ENCODE measurements at regions not wholly inside any gene's neighbourhood (a gene's known extent, or its start where the extent isn't known, plus 50 kb on each side); places are given as distances from the start of the nearest gene placed in this dataset.
A peak's percentile ranks its signal among the peaks of the same experiment; 100 is the strongest.
"Not testable (repeated sequence)": the region's sequence is repeated elsewhere in the genome, so short reads cannot be mapped to it uniquely, and the experiment has no call there.

DNA sequence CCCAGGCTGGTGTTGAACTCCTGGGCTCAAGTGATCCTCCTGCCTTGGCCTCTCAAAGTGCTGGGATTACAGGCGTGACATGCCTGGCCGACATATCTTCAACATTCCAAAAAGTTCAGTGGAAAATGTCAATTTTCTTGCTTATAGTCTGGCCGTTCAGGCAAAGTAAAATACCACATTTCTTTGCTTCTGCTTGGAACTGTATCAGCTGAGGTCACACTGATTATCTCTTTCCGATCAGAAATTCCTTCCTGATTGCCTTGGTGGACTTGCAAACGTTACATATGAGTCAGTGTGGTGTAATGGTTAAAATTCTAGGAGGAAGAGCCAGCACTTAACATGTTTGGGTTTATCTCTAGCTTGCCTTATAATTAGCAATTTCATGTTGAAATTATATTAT is 170.6 kb upstream of the ERV3-1 start:
- not testable (repeated sequence) for H4K20me1 ChIP-seq (ENCODE audit: insufficient read depth, low read length); H3K36me3 Mint-ChIP-seq (ENCODE audit: low read depth, unreplicated experiment); FAIRE-seq; H3K36me3 ChIP-seq (ENCODE audit: insufficient read depth, low read length); H3K79me2 ChIP-seq (ENCODE audit: insufficient read depth, low read length); H2AFZ ChIP-seq (ENCODE audit: low read depth, low read length); H3K27me3 ChIP-seq (ENCODE audit: insufficient read depth, low read length); H3K27ac Mint-ChIP-seq (ENCODE audit: unreplicated experiment); H3K4me2 ChIP-seq (ENCODE audit: low read length); H3K27ac ChIP-seq (ENCODE audit: low read depth, low read length); H3K9me3 ChIP-seq (ENCODE audit: insufficient read depth, low read depth, low read length); H3K4me3 Mint-ChIP-seq (ENCODE audit: unreplicated experiment); H3K4me1 ChIP-seq (ENCODE audit: insufficient read depth, low read length); H3K4me3 ChIP-seq (ENCODE audit: insufficient read depth, low read depth, low read length); H3K27me3 Mint-ChIP-seq (ENCODE audit: low read depth, unreplicated experiment); H3K9ac ChIP-seq (ENCODE audit: low read length); H3K9me3 Mint-ChIP-seq (ENCODE audit: unreplicated experiment); H3K4me1 Mint-ChIP-seq (ENCODE audit: low read depth, unreplicated experiment)
- peak; percentile 45 for DNase-seq (ENCODE audit: low read depth)

DNA sequence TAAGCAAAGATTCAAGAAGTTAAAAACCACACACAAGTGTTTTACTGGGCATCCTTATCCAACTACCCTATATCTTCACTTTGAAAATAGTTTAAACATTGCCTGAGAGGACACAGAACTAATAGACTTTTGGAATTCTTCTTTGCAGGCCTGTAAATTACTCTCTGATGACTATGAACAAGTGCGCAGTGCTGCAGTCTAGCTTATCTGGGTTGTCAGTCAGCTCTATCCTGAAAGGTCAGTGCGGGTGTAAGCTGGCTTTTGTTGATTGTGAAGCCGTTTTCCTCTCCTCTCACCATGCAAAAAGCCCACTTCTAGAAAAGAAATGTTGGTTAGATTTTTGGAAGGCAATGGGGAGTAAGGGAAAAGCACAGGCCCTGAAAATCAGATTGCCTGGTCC is 143.6 kb upstream of the ERV3-1 start:
- not testable (repeated sequence) for FAIRE-seq; H3K4me3 Mint-ChIP-seq (ENCODE audit: unreplicated experiment); H3K4me1 Mint-ChIP-seq (ENCODE audit: low read depth, unreplicated experiment)

DNA sequence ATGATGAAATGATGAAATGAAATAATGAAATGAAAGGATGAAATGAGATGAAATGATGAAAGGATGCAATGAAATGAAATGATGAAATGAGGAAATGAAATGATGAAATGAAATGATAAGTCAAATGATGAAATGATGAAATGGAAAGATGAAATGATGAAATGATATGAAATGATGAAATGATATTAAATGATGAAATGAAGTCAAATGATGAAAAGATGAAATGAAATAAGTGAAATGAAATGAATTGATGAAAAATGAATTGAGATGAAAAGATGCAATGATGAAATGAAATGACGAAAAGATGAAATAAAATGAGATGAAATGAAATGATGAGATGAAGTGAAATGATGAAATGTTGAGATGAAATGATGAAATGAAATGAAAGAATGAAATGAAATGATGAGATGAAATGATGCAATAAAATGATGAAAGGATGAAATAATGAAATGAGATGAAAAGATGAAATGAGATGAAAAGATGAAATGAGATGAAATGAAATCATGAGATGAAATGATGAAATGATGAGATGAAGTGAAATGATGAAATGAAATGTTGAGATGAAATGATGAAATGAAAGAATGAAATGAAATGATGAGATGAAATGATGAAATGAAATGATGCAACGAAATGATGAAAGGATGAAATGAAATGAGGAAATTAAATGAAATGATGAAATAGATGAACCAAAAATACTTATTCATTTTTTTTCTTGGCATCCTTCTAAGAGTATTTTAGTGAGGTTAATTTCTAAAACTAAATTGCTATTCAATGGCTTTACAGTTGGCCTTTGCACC is 139.8 kb upstream of the ERV3-1 start:
- not testable (repeated sequence) for H4K20me1 ChIP-seq (ENCODE audit: insufficient read depth, low read length); DNase-seq (ENCODE audit: low read depth); H3K79me2 ChIP-seq (ENCODE audit: insufficient read depth, low read length); H3K9ac ChIP-seq (ENCODE audit: low read length); H2AFZ ChIP-seq (ENCODE audit: low read depth, low read length); H3K4me3 ChIP-seq (ENCODE audit: insufficient read depth, low read depth, low read length); H3K27me3 ChIP-seq (ENCODE audit: insufficient read depth, low read length); H3K4me1 ChIP-seq (ENCODE audit: insufficient read depth, low read length); H3K4me2 ChIP-seq (ENCODE audit: low read length); H3K36me3 Mint-ChIP-seq (ENCODE audit: low read depth, unreplicated experiment); H3K27ac ChIP-seq (ENCODE audit: low read depth, low read length); H3K4me3 Mint-ChIP-seq (ENCODE audit: unreplicated experiment); H3K9me3 ChIP-seq (ENCODE audit: insufficient read depth, low read depth, low read length); H3K4me1 Mint-ChIP-seq (ENCODE audit: low read depth, unreplicated experiment); H3K27me3 Mint-ChIP-seq (ENCODE audit: low read depth, unreplicated experiment); FAIRE-seq; H3K27ac Mint-ChIP-seq (ENCODE audit: unreplicated experiment); H3K36me3 ChIP-seq (ENCODE audit: insufficient read depth, low read length); H3K9me3 Mint-ChIP-seq (ENCODE audit: unreplicated experiment)

More for the DNA sequence above, 143.6 kb upstream of the ERV3-1 start:
- not testable (repeated sequence) for H3K9ac ChIP-seq (ENCODE audit: low read length); H3K27ac ChIP-seq (ENCODE audit: low read depth, low read length); H3K4me3 ChIP-seq (ENCODE audit: insufficient read depth, low read depth, low read length); H4K20me1 ChIP-seq (ENCODE audit: insufficient read depth, low read length); H3K79me2 ChIP-seq (ENCODE audit: insufficient read depth, low read length); H3K27ac Mint-ChIP-seq (ENCODE audit: unreplicated experiment); H3K4me1 ChIP-seq (ENCODE audit: insufficient read depth, low read length); H3K36me3 Mint-ChIP-seq (ENCODE audit: low read depth, unreplicated experiment); H3K9me3 Mint-ChIP-seq (ENCODE audit: unreplicated experiment); H3K9me3 ChIP-seq (ENCODE audit: insufficient read depth, low read depth, low read length); H3K27me3 ChIP-seq (ENCODE audit: insufficient read depth, low read length); H3K27me3 Mint-ChIP-seq (ENCODE audit: low read depth, unreplicated experiment); H3K36me3 ChIP-seq (ENCODE audit: insufficient read depth, low read length); H3K4me2 ChIP-seq (ENCODE audit: low read length); DNase-seq (ENCODE audit: low read depth); H2AFZ ChIP-seq (ENCODE audit: low read depth, low read length)

DNA sequence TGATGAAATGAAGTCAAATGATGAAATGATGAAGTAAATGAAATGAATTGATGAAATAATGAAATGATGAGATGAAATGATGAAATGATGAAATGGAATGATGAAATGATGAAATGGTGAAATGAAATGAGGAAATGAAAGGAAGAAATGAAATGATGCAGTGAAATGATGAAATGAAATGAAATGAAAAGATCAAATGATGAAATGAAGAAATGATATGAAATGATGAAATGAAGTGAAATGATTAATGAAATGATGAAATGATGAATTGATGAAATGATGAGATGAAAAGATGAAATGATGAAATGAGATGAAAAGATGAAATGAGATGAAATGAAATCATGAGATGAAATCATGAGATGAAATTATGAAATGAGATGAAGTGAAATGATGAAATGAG is 139.2 kb upstream of the ERV3-1 start:
- not testable (repeated sequence) for H3K36me3 ChIP-seq (ENCODE audit: insufficient read depth, low read length); H3K27ac Mint-ChIP-seq (ENCODE audit: unreplicated experiment); DNase-seq (ENCODE audit: low read depth); H3K4me2 ChIP-seq (ENCODE audit: low read length); H4K20me1 ChIP-seq (ENCODE audit: insufficient read depth, low read length); H3K4me1 ChIP-seq (ENCODE audit: insufficient read depth, low read length); H3K9me3 ChIP-seq (ENCODE audit: insufficient read depth, low read depth, low read length); H3K79me2 ChIP-seq (ENCODE audit: insufficient read depth, low read length); H3K4me1 Mint-ChIP-seq (ENCODE audit: low read depth, unreplicated experiment); H3K36me3 Mint-ChIP-seq (ENCODE audit: low read depth, unreplicated experiment); H3K27me3 ChIP-seq (ENCODE audit: insufficient read depth, low read length); H3K4me3 Mint-ChIP-seq (ENCODE audit: unreplicated experiment); FAIRE-seq; H2AFZ ChIP-seq (ENCODE audit: low read depth, low read length); H3K9ac ChIP-seq (ENCODE audit: low read length); H3K27ac ChIP-seq (ENCODE audit: low read depth, low read length); H3K9me3 Mint-ChIP-seq (ENCODE audit: unreplicated experiment); H3K27me3 Mint-ChIP-seq (ENCODE audit: low read depth, unreplicated experiment); H3K4me3 ChIP-seq (ENCODE audit: insufficient read depth, low read depth, low read length)

DNA sequence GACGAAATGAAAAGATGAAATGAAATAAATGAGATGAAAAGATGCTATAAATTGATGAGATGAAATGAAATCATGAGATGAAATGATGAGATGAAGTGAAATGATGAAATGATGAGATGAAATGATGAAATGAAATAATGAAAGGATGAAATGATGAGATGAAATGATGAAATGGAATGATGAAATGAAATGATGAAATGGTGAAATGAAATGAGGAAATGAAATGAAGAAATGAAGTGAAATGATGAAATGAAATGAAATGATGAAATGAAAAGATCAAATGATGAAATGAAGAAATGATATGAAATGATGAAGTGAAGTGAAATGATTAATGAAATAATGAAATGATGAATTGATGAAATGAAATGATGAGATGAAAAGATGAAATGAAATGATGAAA is 138.5 kb upstream of the ERV3-1 start:
- H3K4me3 Mint-ChIP-seq (ENCODE audit: unreplicated experiment); H3K9me3 ChIP-seq (ENCODE audit: insufficient read depth, low read depth, low read length); H3K27me3 Mint-ChIP-seq (ENCODE audit: low read depth, unreplicated experiment); H3K4me1 Mint-ChIP-seq (ENCODE audit: low read depth, unreplicated experiment); H3K36me3 Mint-ChIP-seq (ENCODE audit: low read depth, unreplicated experiment); H4K20me1 ChIP-seq (ENCODE audit: insufficient read depth, low read length); H3K4me3 ChIP-seq (ENCODE audit: insufficient read depth, low read depth, low read length); H3K9ac ChIP-seq (ENCODE audit: low read length); DNase-seq (ENCODE audit: low read depth); H3K79me2 ChIP-seq (ENCODE audit: insufficient read depth, low read length); H3K27me3 ChIP-seq (ENCODE audit: insufficient read depth, low read length); H3K27ac ChIP-seq (ENCODE audit: low read depth, low read length); H2AFZ ChIP-seq (ENCODE audit: low read depth, low read length); H3K27ac Mint-ChIP-seq (ENCODE audit: unreplicated experiment); H3K36me3 ChIP-seq (ENCODE audit: insufficient read depth, low read length); H3K4me1 ChIP-seq (ENCODE audit: insufficient read depth, low read length); FAIRE-seq; H3K9me3 Mint-ChIP-seq (ENCODE audit: unreplicated experiment); H3K4me2 ChIP-seq (ENCODE audit: low read length): not testable (repeated sequence)

DNA sequence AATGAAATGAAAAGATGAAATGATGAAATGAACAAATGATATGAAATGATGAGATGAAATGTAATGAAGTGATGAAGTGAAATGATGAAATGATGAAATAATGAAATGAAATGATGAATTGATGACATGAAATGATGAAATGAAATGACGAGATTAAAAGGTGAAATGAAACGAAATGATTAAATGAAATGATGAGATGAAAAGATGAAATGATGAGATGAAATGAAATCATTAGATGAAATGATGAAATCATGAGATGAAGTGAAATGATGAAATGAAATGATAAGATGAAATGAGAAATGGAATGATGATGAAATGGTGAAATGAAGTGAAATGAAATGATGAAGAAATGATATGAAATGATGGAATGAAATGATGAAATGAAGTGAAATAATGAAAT is 138.1 kb upstream of the ERV3-1 start:
- not testable (repeated sequence) for H3K79me2 ChIP-seq (ENCODE audit: insufficient read depth, low read length); H4K20me1 ChIP-seq (ENCODE audit: insufficient read depth, low read length); H3K9me3 ChIP-seq (ENCODE audit: insufficient read depth, low read depth, low read length); FAIRE-seq; H3K27ac ChIP-seq (ENCODE audit: low read depth, low read length); H3K4me3 Mint-ChIP-seq (ENCODE audit: unreplicated experiment); H2AFZ ChIP-seq (ENCODE audit: low read depth, low read length); H3K9me3 Mint-ChIP-seq (ENCODE audit: unreplicated experiment); H3K4me1 Mint-ChIP-seq (ENCODE audit: low read depth, unreplicated experiment); H3K36me3 ChIP-seq (ENCODE audit: insufficient read depth, low read length); H3K27me3 ChIP-seq (ENCODE audit: insufficient read depth, low read length); H3K36me3 Mint-ChIP-seq (ENCODE audit: low read depth, unreplicated experiment); H3K27me3 Mint-ChIP-seq (ENCODE audit: low read depth, unreplicated experiment); H3K4me2 ChIP-seq (ENCODE audit: low read length); H3K4me3 ChIP-seq (ENCODE audit: insufficient read depth, low read depth, low read length); H3K27ac Mint-ChIP-seq (ENCODE audit: unreplicated experiment); H3K4me1 ChIP-seq (ENCODE audit: insufficient read depth, low read length); H3K9ac ChIP-seq (ENCODE audit: low read length); DNase-seq (ENCODE audit: low read depth)
